Activated CD4-positive, alpha-beta memory T cell treated with anti-CD3 and anti-CD28 coated beads, Interleukin-2, amount 10 ng/mL, durations not matched to agents 7 days and 5 days (primary cell): ENCODE measurements at regions not wholly inside any gene's neighbourhood (a gene's known extent, or its start where the extent isn't known, plus 50 kb on each side); places are given as distances from the start of the nearest gene placed in this dataset.
"Not testable (repeated sequence)": the region's sequence is repeated elsewhere in the genome, so short reads cannot be mapped to it uniquely, and the experiment has no call there.

ENCODE experiments used
- CTCF ChIA-PET: fragments of 350-600 bp; sonication (Branson Sonifier 250); formaldehyde crosslinking; loops from one replicate; lab custom pipeline; 2021; ENCODE audit warnings: antibody characterized with exemption, inconsistent platforms; lab: Charles Lee
- POLR2A ChIA-PET: fragments of 350-600 bp; sonication (Branson Sonifier 250); formaldehyde crosslinking; loops from one replicate; lab custom pipeline; 2021; ENCODE audit warnings: antibody characterized with exemption; lab: Charles Lee
- DNase-seq: peaks from one replicate; pipeline ENCODE4 v3.0.0-alpha.2; 2020
- H3K27ac Mint-ChIP-seq: one replicate; pipeline ENCODE4 v1.8.0; 2021; ENCODE audit warnings: mild to moderate bottlenecking, mixed read lengths
- H3K27me3 Mint-ChIP-seq: one replicate; pipeline ENCODE4 v1.8.0; 2021; ENCODE audit warnings: mixed read lengths
- H3K36me3 Mint-ChIP-seq: one replicate; pipeline ENCODE4 v1.8.0; 2021; ENCODE audit warnings: low read depth, mixed read lengths
- H3K4me1 Mint-ChIP-seq: one replicate; pipeline ENCODE4 v1.8.0; 2021; ENCODE audit warnings: mixed read lengths
- H3K4me3 Mint-ChIP-seq: one replicate; pipeline ENCODE4 v1.8.0; 2021; ENCODE audit warnings: mild to moderate bottlenecking, mixed read lengths
- H3K9me3 Mint-ChIP-seq: one replicate; pipeline ENCODE4 v1.8.0; 2021; ENCODE audit warnings: mixed read lengths

GRCh38 chr14:56449670-56450213, 129.9 kb upstream of the TMEM260 start:
- no peaks in the 10 kb centered on the region for H3K4me1 Mint-ChIP-seq
- no peak for DNase-seq
- peaks cover 2% of the 10 kb centered on the region for H3K9me3 Mint-ChIP-seq
- ChIA-PET CTCF (no interaction called here), POLR2A (no interaction called here)
- H3K27ac Mint-ChIP-seq = no peak overlapping the region
- H3K36me3 Mint-ChIP-seq = no peaks in the 10 kb centered on the region
- H3K27me3 Mint-ChIP-seq = peaks cover 6% of the 10 kb centered on the region
- H3K4me3 Mint-ChIP-seq = no peak overlapping the region

- DNase-seq = no peak
- POLR2A ChIA-PET = no interaction called here
- Mint-ChIP-seq H3K4me1 (no peaks in the 10 kb centered on the region), H3K4me3 (no peak overlapping the region), H3K27ac (no peak overlapping the region), H3K27me3 (peaks cover 18% of the 10 kb centered on the region), H3K9me3 (no peaks in the 10 kb centered on the region), H3K36me3 (no peaks in the 10 kb centered on the region)
- CTCF ChIA-PET = interaction anchor here (0.9 to 1.8 kb wide), 2 partner anchors 21 to 721 kb away, joined by 3 to 4 read pairs; no protein-coding TSS in a partner anchor
These were observed 126.7 kb upstream of the TMEM260 start for GRCh38 chr14:56452940-56453339.

- POLR2A ChIA-PET, H3K9me3 Mint-ChIP-seq, H3K4me3 Mint-ChIP-seq, H3K27ac Mint-ChIP-seq, DNase-seq, H3K36me3 Mint-ChIP-seq, CTCF ChIA-PET, H3K4me1 Mint-ChIP-seq: not testable (repeated sequence)
- H3K27me3 Mint-ChIP-seq = peaks cover 21% of the 10 kb centered on the region
These were observed 124.9 kb upstream of the TMEM260 start for GRCh38 chr14:56454680-56455079.

- ChIA-PET CTCF (interaction anchor here (2.0 to 4.3 kb wide), 2 partner anchors 14 to 30 kb away, joined by 4 to 11 read pairs; no protein-coding TSS in a partner anchor), POLR2A (no interaction called here)
- Mint-ChIP-seq H3K9me3 (no peaks in the 10 kb centered on the region), H3K4me1 (no peaks in the 10 kb centered on the region), H3K36me3 (no peaks in the 10 kb centered on the region), H3K27me3 (peaks cover 37% of the 10 kb centered on the region), H3K4me3 (no peak overlapping the region), H3K27ac (no peak overlapping the region)
- DNase-seq = no peak
These were observed 119.1 kb upstream of the TMEM260 start for GRCh38 chr14:56460469-56460868.

GRCh38 chr14:56461276-56462275, 118.0 kb upstream of the TMEM260 start:
- Mint-ChIP-seq H3K9me3 (no peaks in the 10 kb centered on the region), H3K36me3 (no peaks in the 10 kb centered on the region), H3K27me3 (peaks cover 42% of the 10 kb centered on the region), H3K4me3 (no peak overlapping the region), H3K4me1 (no peaks in the 10 kb centered on the region), H3K27ac (no peak overlapping the region)
- no peak for DNase-seq
- POLR2A ChIA-PET = no interaction called here
- CTCF ChIA-PET = interaction anchor here (2.0 to 4.3 kb wide), 2 partner anchors 13 to 29 kb away, joined by 4 to 11 read pairs; no protein-coding TSS in a partner anchor

- Mint-ChIP-seq H3K27ac (no peak overlapping the region), H3K36me3 (no peaks in the 10 kb centered on the region), H3K27me3 (peaks cover 41% of the 10 kb centered on the region), H3K9me3 (no peaks in the 10 kb centered on the region), H3K4me1 (no peaks in the 10 kb centered on the region), H3K4me3 (no peak overlapping the region)
- ChIA-PET CTCF (interaction anchor here (0.6 to 4.3 kb wide), 2 partner anchors 27 to 696 kb away, joined by 3 to 11 read pairs; no protein-coding TSS in a partner anchor), POLR2A (no interaction called here)
- DNase-seq = no peak
These were observed 116.2 kb upstream of the TMEM260 start for GRCh38 chr14:56463271-56463890.

- ChIA-PET CTCF (interaction anchor here (3.8 kb wide), 1 partner anchor 740 kb away, joined by 16 read pairs; no protein-coding TSS in a partner anchor), POLR2A (no interaction called here)
- H3K4me1 Mint-ChIP-seq = no peaks in the 10 kb centered on the region
- H3K27me3 Mint-ChIP-seq = peaks cover 21% of the 10 kb centered on the region
- H3K27ac Mint-ChIP-seq = no peak overlapping the region
- no peaks in the 10 kb centered on the region for H3K36me3 Mint-ChIP-seq
- H3K9me3 Mint-ChIP-seq = no peaks in the 10 kb centered on the region
- no peak for DNase-seq
- no peak overlapping the region for H3K4me3 Mint-ChIP-seq
These were observed 108.5 kb upstream of the TMEM260 start for GRCh38 chr14:56471056-56471455.

- POLR2A ChIA-PET = no interaction called here
- H3K9me3 Mint-ChIP-seq = no peaks in the 10 kb centered on the region
- no peaks in the 10 kb centered on the region for H3K36me3 Mint-ChIP-seq
- H3K4me3 Mint-ChIP-seq = no peak overlapping the region
- peaks cover 10% of the 10 kb centered on the region for H3K27me3 Mint-ChIP-seq
- no peaks in the 10 kb centered on the region for H3K4me1 Mint-ChIP-seq
- H3K27ac Mint-ChIP-seq = no peak overlapping the region
- CTCF ChIA-PET = interaction anchor here (0.8 to 3.8 kb wide), 21 partner anchors 10 to 1037 kb away, joined by 3 to 17 read pairs (median 4); no protein-coding TSS in a partner anchor
- DNase-seq = no peak
These were observed 105.1 kb upstream of the TMEM260 start for GRCh38 chr14:56474419-56475022.

- ChIA-PET POLR2A (no interaction called here), CTCF (interaction anchor here (0.8 to 1.6 kb wide), 3 partner anchors 8 to 1038 kb away, joined by 3 to 5 read pairs (median 3); no protein-coding TSS in a partner anchor)
- H3K4me1 Mint-ChIP-seq = no peaks in the 10 kb centered on the region
- no peak overlapping the region for H3K4me3 Mint-ChIP-seq
- no peaks in the 10 kb centered on the region for H3K36me3 Mint-ChIP-seq
- no peaks in the 10 kb centered on the region for H3K9me3 Mint-ChIP-seq
- DNase-seq = no peak
- H3K27ac Mint-ChIP-seq = no peak overlapping the region
- H3K27me3 Mint-ChIP-seq = peaks cover 14% of the 10 kb centered on the region
These were observed 97.2 kb upstream of the TMEM260 start for GRCh38 chr14:56482310-56482911.

- DNase-seq = no peak
- H3K36me3 Mint-ChIP-seq = no peaks in the 10 kb centered on the region
- no peaks in the 10 kb centered on the region for H3K9me3 Mint-ChIP-seq
- no peak overlapping the region for H3K27ac Mint-ChIP-seq
- ChIA-PET CTCF (interaction anchor here (0.7 to 1.2 kb wide), 3 partner anchors 11 to 708 kb away, joined by 3 to 6 read pairs (median 4); no protein-coding TSS in a partner anchor), POLR2A (no interaction called here)
- no peak overlapping the region for H3K4me3 Mint-ChIP-seq
- peaks cover 2% of the 10 kb centered on the region for H3K27me3 Mint-ChIP-seq
- peaks cover 4% of the 10 kb centered on the region for H3K4me1 Mint-ChIP-seq
These were observed 92.4 kb upstream of the TMEM260 start for GRCh38 chr14:56487090-56487667.

GRCh38 chr14:56487761-56488160, 91.8 kb upstream of the TMEM260 start:
- peaks cover 1% of the 10 kb centered on the region for H3K27me3 Mint-ChIP-seq
- CTCF ChIA-PET = interaction anchor here (1.0 to 1.1 kb wide), 2 partner anchors 13 to 829 kb away, joined by 3 to 6 read pairs; no protein-coding TSS in a partner anchor
- no peak for DNase-seq
- H3K4me3 Mint-ChIP-seq = no peak overlapping the region
- peaks cover 4% of the 10 kb centered on the region for H3K4me1 Mint-ChIP-seq
- H3K9me3 Mint-ChIP-seq = no peaks in the 10 kb centered on the region
- POLR2A ChIA-PET = no interaction called here
- no peak overlapping the region for H3K27ac Mint-ChIP-seq
- no peaks in the 10 kb centered on the region for H3K36me3 Mint-ChIP-seq

- ChIA-PET CTCF (interaction anchor here (1.0 to 1.1 kb wide), 2 partner anchors 14 to 829 kb away, joined by 3 to 6 read pairs; no protein-coding TSS in a partner anchor), POLR2A (no interaction called here)
- peaks cover 4% of the 10 kb centered on the region for H3K4me1 Mint-ChIP-seq
- no peaks in the 10 kb centered on the region for H3K9me3 Mint-ChIP-seq
- H3K4me3 Mint-ChIP-seq = no peak overlapping the region
- H3K27me3 Mint-ChIP-seq = no peaks in the 10 kb centered on the region
- no peak overlapping the region for H3K27ac Mint-ChIP-seq
- no peak for DNase-seq
- H3K36me3 Mint-ChIP-seq = no peaks in the 10 kb centered on the region
These were observed 91.3 kb upstream of the TMEM260 start for GRCh38 chr14:56488306-56488705.
